ENCODE measurements at regions not wholly inside any gene's neighbourhood (a gene's known extent, or its start where the extent isn't known, plus 50 kb on each side); places are given as distances from the start of the nearest gene placed in this dataset.
A peak's percentile ranks its signal among the peaks of the same experiment; 100 is the strongest.

GRCh38 chr3:110178965-110179364 lies 841.6 kb upstream of the DPPA4 start:
- Histone ChIP-seq H3K27ac (ENCODE audit: low read length) (no peak overlapping the region), H3K4me3 (ENCODE audit: low read length) (no peak overlapping the region), H3K27me3 (ENCODE audit: control insufficient read depth, insufficient read depth) (no peaks in the 10 kb centered on the region), H3K4me1 (ENCODE audit: control insufficient read depth, insufficient read depth, low read length) (no peaks in the 10 kb centered on the region), H3K9me3 (ENCODE audit: control insufficient read depth, low read length) (no peaks in the 10 kb centered on the region)
- intact Hi-C loops (cut with DNase I) = no loop called here
- ATAC-seq (peak; percentile 45 to 56), DNase-seq (peak in 1 of 3 donors; percentile 40)
- 49% methylated on average over 2 of the region's 2 CpGs for WGBS

DNA sequence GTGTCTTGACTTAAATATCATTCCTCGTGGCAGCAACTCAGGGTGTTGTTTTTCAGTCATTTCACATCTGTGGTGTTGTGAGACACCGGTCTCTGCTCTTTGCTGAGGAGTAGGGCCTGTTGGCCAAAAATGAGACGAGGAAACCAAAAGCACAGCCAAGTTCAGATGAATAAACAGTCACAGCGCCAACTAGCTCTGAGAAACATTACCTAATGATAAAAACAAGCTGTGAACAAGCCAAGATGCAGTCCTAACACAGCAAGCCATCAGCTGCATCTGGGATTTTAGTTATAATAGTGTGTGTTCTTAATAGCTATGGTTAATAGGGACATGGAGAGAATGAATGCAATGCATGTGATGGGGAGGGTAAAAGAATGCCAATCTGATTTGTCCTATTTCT lies 843.4 kb upstream of the DPPA4 start:
- intact Hi-C loops (cut with DNase I) = no loop called here
- Histone ChIP-seq H3K27me3 (ENCODE audit: control insufficient read depth, insufficient read depth) (no peaks in the 10 kb centered on the region), H3K9me3 (ENCODE audit: control insufficient read depth, low read length) (no peaks in the 10 kb centered on the region), H3K4me3 (ENCODE audit: low read length) (no peak overlapping the region), H3K27ac (ENCODE audit: low read length) (no peak overlapping the region), H3K4me1 (ENCODE audit: control insufficient read depth, insufficient read depth, low read length) (no peaks in the 10 kb centered on the region)
- WGBS = 34% methylated on average over 4 of the region's 4 CpGs
- ATAC-seq = peak; percentile 78 to 92
- peak in 1 of 3 donors; percentile 48 for DNase-seq

DNA sequence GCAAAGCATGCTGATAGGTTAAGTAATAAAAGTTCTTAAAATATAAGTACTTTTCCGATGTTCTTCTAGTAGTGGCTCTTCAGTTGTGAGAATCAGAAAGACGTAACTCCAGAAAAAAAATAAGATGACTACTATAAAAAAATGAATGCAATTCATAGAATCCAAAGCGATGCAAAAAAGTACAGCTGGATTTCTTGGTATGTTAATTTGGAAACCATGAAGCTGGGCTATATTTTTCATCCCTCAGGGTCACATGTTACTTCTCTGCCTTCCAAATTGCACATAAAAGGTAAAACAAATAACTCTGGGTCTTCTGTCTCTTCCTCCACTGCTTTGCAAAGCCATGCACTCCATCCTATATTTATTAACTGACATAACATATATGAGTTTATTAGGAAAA lies 843.9 kb upstream of the DPPA4 start:
- no peak overlapping the region for H3K4me3 ChIP-seq (ENCODE audit: low read length)
- WGBS = 56% methylated on average over 3 of the region's 3 CpGs
- intact Hi-C loops (cut with DNase I) = no loop called here
- DNase-seq = no peak
- H3K4me1 ChIP-seq (ENCODE audit: control insufficient read depth, insufficient read depth, low read length) = no peaks in the 10 kb centered on the region
- H3K27ac ChIP-seq (ENCODE audit: low read length) = no peak overlapping the region
- no peaks in the 10 kb centered on the region for H3K9me3 ChIP-seq (ENCODE audit: control insufficient read depth, low read length)
- ATAC-seq = no peak
- H3K27me3 ChIP-seq (ENCODE audit: control insufficient read depth, insufficient read depth) = no peaks in the 10 kb centered on the region

GRCh38 chr3:110184536-110184935 lies 847.2 kb upstream of the DPPA4 start:
- WGBS = 25% methylated on average over 1 of the region's 1 CpG
- ATAC-seq (no peak), DNase-seq (no peak)
- Histone ChIP-seq H3K4me1 (ENCODE audit: control insufficient read depth, insufficient read depth, low read length) (no peaks in the 10 kb centered on the region), H3K27ac (ENCODE audit: low read length) (no peak overlapping the region), H3K9me3 (ENCODE audit: control insufficient read depth, low read length) (no peaks in the 10 kb centered on the region), H3K4me3 (ENCODE audit: low read length) (no peak overlapping the region), H3K27me3 (ENCODE audit: control insufficient read depth, insufficient read depth) (no peaks in the 10 kb centered on the region)
- intact Hi-C loops (cut with DNase I) = no loop called here

DNA sequence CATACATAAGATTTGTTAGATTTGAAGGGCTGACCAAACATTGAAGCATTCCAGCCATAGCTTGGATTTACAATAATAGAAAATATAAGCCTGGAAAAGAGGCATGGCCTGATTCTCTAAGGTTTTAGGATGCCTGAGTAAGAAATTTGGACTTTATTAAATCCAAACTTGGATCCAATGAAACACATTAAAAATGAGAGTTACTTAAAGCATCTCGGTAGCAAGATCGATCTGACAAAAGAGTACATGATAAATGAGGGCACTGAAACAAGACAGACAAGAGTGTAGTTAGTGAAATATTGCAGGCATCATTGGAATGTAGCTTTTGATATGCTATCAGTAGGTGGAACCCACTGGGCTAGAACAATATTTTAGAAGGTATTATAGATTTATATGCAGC lies 855.7 kb upstream of the DPPA4 start:
- intact Hi-C loops (cut with DNase I) = no loop called here
- no peak for ATAC-seq
- Histone ChIP-seq H3K27ac (ENCODE audit: low read length) (no peak overlapping the region), H3K27me3 (ENCODE audit: control insufficient read depth, insufficient read depth) (no peaks in the 10 kb centered on the region), H3K4me1 (ENCODE audit: control insufficient read depth, insufficient read depth, low read length) (no peaks in the 10 kb centered on the region), H3K9me3 (ENCODE audit: control insufficient read depth, low read length) (no peaks in the 10 kb centered on the region), H3K4me3 (ENCODE audit: low read length) (no peak overlapping the region)
- DNase-seq = no peak
- WGBS = 31% methylated on average over 2 of the region's 2 CpGs

- Histone ChIP-seq H3K27ac (ENCODE audit: low read length) (no peak overlapping the region), H3K27me3 (ENCODE audit: control insufficient read depth, insufficient read depth) (no peaks in the 10 kb centered on the region), H3K4me3 (ENCODE audit: low read length) (no peak overlapping the region), H3K9me3 (ENCODE audit: control insufficient read depth, low read length) (no peaks in the 10 kb centered on the region), H3K4me1 (ENCODE audit: control insufficient read depth, insufficient read depth, low read length) (no peaks in the 10 kb centered on the region)
- 68% methylated on average over 12 of the region's 12 CpGs for WGBS
- ATAC-seq = peak in 1 of 2 donors; percentile 29
- peak; percentile 7 to 44 (median 19) for DNase-seq
- intact Hi-C loops (cut with DNase I) = no loop called here
Measured at GRCh38 chr3:110198717-110199587, 861.6 kb upstream of the DPPA4 start.

- DNase-seq = peak in 1 of 3 donors; percentile 16
- intact Hi-C loops (cut with DNase I) = no loop called here
Measured at GRCh38 chr3:110199588-110199943, 862.2 kb upstream of the DPPA4 start.

DNA sequence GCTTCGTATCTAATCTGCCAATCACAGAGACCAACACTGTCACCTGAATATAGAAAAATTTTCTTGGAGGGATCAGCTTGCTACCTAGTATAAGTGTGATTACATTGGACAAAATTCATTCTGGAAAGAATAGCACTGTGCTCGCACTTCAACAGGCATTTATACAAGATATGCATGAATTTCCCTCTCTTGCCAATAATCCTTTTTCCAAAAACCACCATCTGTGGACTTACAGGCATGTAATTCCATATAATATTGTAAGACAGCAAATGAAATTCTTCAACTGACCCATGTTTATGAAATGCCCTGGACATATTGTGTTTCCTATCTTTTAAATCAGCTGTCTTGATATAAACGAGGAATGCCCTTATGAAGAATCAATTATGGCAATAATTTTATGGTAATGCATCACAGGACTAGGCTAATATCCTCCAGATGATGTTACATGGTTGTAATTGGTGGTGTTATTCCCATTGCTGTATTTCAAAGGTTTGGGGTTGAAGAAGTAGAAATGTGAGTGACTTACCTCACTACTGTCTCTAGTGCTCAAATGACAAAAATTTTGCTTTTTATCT lies 861.4 kb upstream of the NECTIN3 start:
- DNase-seq (no peak), ATAC-seq (no peak)
- H3K4me1 ChIP-seq (ENCODE audit: control insufficient read depth, insufficient read depth, low read length) = no peaks in the 10 kb centered on the region
- no peak overlapping the region for H3K4me3 ChIP-seq (ENCODE audit: low read length)
- intact Hi-C loops (cut with DNase I) = no loop called here
- WGBS = 66% methylated on average over 3 of the region's 3 CpGs
- no peaks in the 10 kb centered on the region for H3K9me3 ChIP-seq (ENCODE audit: control insufficient read depth, low read length)
- H3K27me3 ChIP-seq (ENCODE audit: control insufficient read depth, insufficient read depth) = no peaks in the 10 kb centered on the region
- H3K27ac ChIP-seq (ENCODE audit: low read length) = no peak overlapping the region

More at GRCh38 chr3:110199588-110199943, 862.2 kb upstream of the DPPA4 start:
- peak in 1 of 2 donors; percentile 22 for ATAC-seq
- H3K4me3 ChIP-seq (ENCODE audit: low read length) = no peak overlapping the region
- no peaks in the 10 kb centered on the region for H3K9me3 ChIP-seq (ENCODE audit: control insufficient read depth, low read length)
- H3K27ac ChIP-seq (ENCODE audit: low read length) = no peak overlapping the region
- H3K27me3 ChIP-seq (ENCODE audit: control insufficient read depth, insufficient read depth) = no peaks in the 10 kb centered on the region
- WGBS = 87% methylated on average over 2 of the region's 2 CpGs
- H3K4me1 ChIP-seq (ENCODE audit: control insufficient read depth, insufficient read depth, low read length) = no peaks in the 10 kb centered on the region

DNA sequence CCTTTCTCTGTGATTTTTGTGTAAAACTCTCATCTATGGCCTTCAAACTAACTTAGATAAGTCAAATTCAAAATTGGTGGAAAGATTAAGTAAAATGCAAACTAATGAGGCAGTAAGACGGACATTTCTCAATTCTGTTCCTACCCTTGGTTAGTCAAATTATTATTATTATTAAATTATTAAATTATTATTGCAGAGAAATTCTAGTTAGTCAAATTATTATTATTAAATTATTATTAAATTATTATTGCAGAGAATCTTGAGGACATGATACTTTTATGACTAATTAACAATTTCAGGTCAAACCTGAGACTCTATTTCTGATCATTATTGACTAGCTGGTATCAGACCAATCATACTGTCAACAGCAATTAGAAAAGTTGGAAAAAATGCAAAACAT lies 845.0 kb upstream of the NECTIN3 start:
- intact Hi-C loops (cut with DNase I) = no loop called here
- no peak for ATAC-seq
- WGBS = 87% methylated on average over 1 of the region's 1 CpG

DNA sequence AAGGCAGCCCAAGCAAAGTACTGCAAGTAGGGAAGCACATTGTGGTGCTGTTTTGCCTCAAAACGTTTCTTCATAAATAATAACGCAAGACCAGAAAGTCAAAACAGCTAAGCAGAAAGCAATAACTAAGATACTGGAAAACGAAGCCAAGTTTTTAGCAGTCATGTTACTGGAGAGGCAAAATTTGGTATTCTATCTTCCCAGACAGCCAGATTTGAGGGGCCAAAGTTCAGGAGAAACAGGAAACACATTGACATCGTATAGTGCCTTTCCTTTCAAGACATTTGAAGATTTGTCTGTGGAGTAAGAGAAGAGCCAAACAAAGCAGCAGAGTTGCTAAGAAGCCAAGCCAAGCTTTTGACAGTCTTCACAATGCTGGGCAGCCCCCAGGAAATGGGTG lies 843.6 kb upstream of the NECTIN3 start:
- WGBS = 36% methylated on average over 4 of the region's 4 CpGs
- no peak overlapping the region for H3K27ac ChIP-seq (ENCODE audit: low read length)
- H3K27me3 ChIP-seq (ENCODE audit: control insufficient read depth, insufficient read depth) = no peaks in the 10 kb centered on the region
- H3K9me3 ChIP-seq (ENCODE audit: control insufficient read depth, low read length) = no peaks in the 10 kb centered on the region
- no peak for ATAC-seq
- no peak for DNase-seq
- no peak overlapping the region for H3K4me3 ChIP-seq (ENCODE audit: low read length)
- intact Hi-C loops (cut with DNase I) = no loop called here
- no peaks in the 10 kb centered on the region for H3K4me1 ChIP-seq (ENCODE audit: control insufficient read depth, insufficient read depth, low read length)

More for the DNA sequence above, 845.0 kb upstream of the NECTIN3 start:
- no peak overlapping the region for H3K27ac ChIP-seq (ENCODE audit: low read length)
- no peaks in the 10 kb centered on the region for H3K4me1 ChIP-seq (ENCODE audit: control insufficient read depth, insufficient read depth, low read length)
- no peak overlapping the region for H3K4me3 ChIP-seq (ENCODE audit: low read length)
- H3K9me3 ChIP-seq (ENCODE audit: control insufficient read depth, low read length) = no peaks in the 10 kb centered on the region
- no peak for DNase-seq
- H3K27me3 ChIP-seq (ENCODE audit: control insufficient read depth, insufficient read depth) = no peaks in the 10 kb centered on the region

- DNase-seq = no peak
- Histone ChIP-seq H3K27me3 (ENCODE audit: control insufficient read depth, insufficient read depth) (no peaks in the 10 kb centered on the region), H3K4me3 (ENCODE audit: low read length) (no peak overlapping the region), H3K27ac (ENCODE audit: low read length) (no peak overlapping the region), H3K9me3 (ENCODE audit: control insufficient read depth, low read length) (no peaks in the 10 kb centered on the region), H3K4me1 (ENCODE audit: control insufficient read depth, insufficient read depth, low read length) (no peaks in the 10 kb centered on the region)
- intact Hi-C loops (cut with DNase I) = no loop called here
- ATAC-seq = no peak
- 85% methylated on average over 4 of the region's 4 CpGs for WGBS
Measured at GRCh38 chr3:110234831-110235230, 836.8 kb upstream of the NECTIN3 start.

Measured in right cardiac atrium (tissue), 5 donors.